CD8-positive, alpha-beta memory T cell (primary cell): ENCODE measurements at regions not wholly inside any gene's neighbourhood (a gene's known extent, or its start where the extent isn't known, plus 50 kb on each side); places are given as distances from the start of the nearest gene placed in this dataset.

ENCODE experiments used
- CTCF ChIA-PET: fragments of 350-600 bp; sonication (Branson Sonifier 250); formaldehyde crosslinking; loops from one replicate; lab custom pipeline; 2021; ENCODE audit warnings: antibody characterized with exemption; lab: Charles Lee
- POLR2A ChIA-PET: fragments of 350-600 bp; sonication (Branson Sonifier 250); formaldehyde crosslinking; loops from one replicate; lab custom pipeline; 2021; ENCODE audit warnings: antibody characterized with exemption; lab: Charles Lee
- DNase-seq, 5 donors: peaks; one replicate each; pipeline versions ENCODE4 v3.0.0 to v3.0.0-alpha.2; 2020 to 2022; ENCODE audit warnings: mixed read lengths in 1 of 5
- H3K27ac ChIP-seq: one replicate; pipeline ENCODE4 v1.7.0; 2013; ENCODE audit warnings: low read depth, mild to moderate bottlenecking, low read length, moderate library complexity
- H3K27me3 ChIP-seq: 2 replicates; pipeline ENCODE4 v1.7.0; 2013; ENCODE audit warnings: low read length, mild to moderate bottlenecking; ENCODE audit not compliant: insufficient read depth, poor library complexity, severe bottlenecking
- H3K36me3 ChIP-seq: 2 replicates; pipeline ENCODE4 v1.7.0; 2013; ENCODE audit warnings: mild to moderate bottlenecking, low read length, moderate library complexity; ENCODE audit not compliant: insufficient read depth
- H3K4me1 ChIP-seq: 2 replicates; pipeline ENCODE4 v1.7.0; 2013; ENCODE audit warnings: mild to moderate bottlenecking, low read length, moderate library complexity; ENCODE audit not compliant: insufficient read depth
- H3K4me3 ChIP-seq: 2 replicates; pipeline ENCODE4 v1.7.0; 2013; ENCODE audit warnings: mild to moderate bottlenecking, low read length
- H3K9me3 ChIP-seq: 2 replicates; pipeline ENCODE4 v1.7.0; 2013; ENCODE audit warnings: mild to moderate bottlenecking, low read length
- H3K27ac Mint-ChIP-seq, 8 donors: one replicate each; pipeline ENCODE4 v1.8.0; 2020 to 2021; ENCODE audit warnings: mixed read lengths in 8 of 8, mild to moderate bottlenecking in 6 of 8, inconsistent platforms in 3 of 8, moderate library complexity in 3 of 8
- H3K27me3 Mint-ChIP-seq, 2 donors: one replicate each; pipeline ENCODE4 v1.8.0; 2020 to 2021; ENCODE audit warnings: mixed read lengths in 2 of 2, mild to moderate bottlenecking in 1 of 2, moderate library complexity in 1 of 2
- H3K36me3 Mint-ChIP-seq, 3 donors: one replicate each; pipeline ENCODE4 v1.8.0; 2020 to 2021; ENCODE audit warnings: mixed read lengths in 3 of 3, inconsistent platforms in 1 of 3, mild to moderate bottlenecking in 1 of 3
- H3K4me1 Mint-ChIP-seq, 3 donors: one replicate each; pipeline ENCODE4 v1.8.0; 2020 to 2021; ENCODE audit warnings: mixed read lengths in 3 of 3, inconsistent platforms in 1 of 3, mild to moderate bottlenecking in 1 of 3
- H3K4me3 Mint-ChIP-seq, 7 donors: one replicate each; pipeline ENCODE4 v1.8.0; 2020 to 2021; ENCODE audit warnings: mixed read lengths in 7 of 7, mild to moderate bottlenecking in 6 of 7, moderate library complexity in 4 of 7, inconsistent platforms in 2 of 7
- H3K9me3 Mint-ChIP-seq, 5 donors: one replicate each; pipeline ENCODE4 v1.8.0; 2020 to 2022; ENCODE audit warnings: mixed read lengths in 5 of 5, mild to moderate bottlenecking in 3 of 5, moderate library complexity in 2 of 5, inconsistent platforms in 1 of 5

GRCh38 chr1:34270181-34270580 is 93.5 kb downstream of the C1orf94 start:
- Mint-ChIP-seq H3K4me3 (no peak overlapping the region), H3K27me3 (peaks cover 8 to 14% of the 10 kb centered on the region in 2 donors), H3K36me3 (no peaks in the 10 kb centered on the region), H3K27ac (no peak overlapping the region), H3K4me1 (no peaks in the 10 kb centered on the region), H3K9me3 (no peaks in the 10 kb centered on the region)
- H3K9me3 ChIP-seq: no peaks in the 10 kb centered on the region
- no peaks in the 10 kb centered on the region for H3K36me3 ChIP-seq
- no peaks in the 10 kb centered on the region for H3K4me1 ChIP-seq
- CTCF ChIA-PET: no interaction called here
- H3K4me3 ChIP-seq: no peak overlapping the region
- no peaks in the 10 kb centered on the region for H3K27me3 ChIP-seq
- no peak overlapping the region for H3K27ac ChIP-seq
- POLR2A ChIA-PET: no interaction called here
- no peak for DNase-seq

DNA sequence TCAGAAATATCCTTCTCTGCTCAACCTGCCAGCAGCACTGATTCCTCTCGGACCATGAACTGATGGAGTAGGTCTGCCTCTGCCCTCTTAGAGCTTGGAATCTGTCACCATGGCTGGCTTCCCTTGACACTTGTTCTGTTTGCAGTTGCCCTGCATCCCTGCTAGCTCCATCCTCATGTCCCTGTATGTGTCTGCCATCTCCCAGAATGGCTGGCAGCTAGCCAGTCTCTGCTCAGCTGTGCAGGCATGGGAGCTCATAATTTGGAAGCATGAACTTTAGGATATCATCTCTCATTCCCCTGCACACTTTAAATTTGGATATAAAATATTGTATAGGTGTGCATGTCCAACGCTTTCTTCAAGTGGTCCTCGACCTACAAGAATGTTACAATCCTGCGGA is 95.4 kb downstream of the C1orf94 start:
- no peaks in the 10 kb centered on the region for H3K36me3 Mint-ChIP-seq
- ChIA-PET CTCF (no interaction called here), POLR2A (no interaction called here)
- no peak for DNase-seq
- H3K4me3 ChIP-seq: no peak overlapping the region
- H3K4me3 Mint-ChIP-seq: no peak overlapping the region
- no peaks in the 10 kb centered on the region for H3K36me3 ChIP-seq
- no peaks in the 10 kb centered on the region for H3K9me3 Mint-ChIP-seq
- H3K4me1 Mint-ChIP-seq: no peaks in the 10 kb centered on the region
- H3K9me3 ChIP-seq: no peaks in the 10 kb centered on the region
- no peak overlapping the region for H3K27ac ChIP-seq
- no peaks in the 10 kb centered on the region for H3K27me3 ChIP-seq
- H3K27ac Mint-ChIP-seq: no peak overlapping the region
- no peaks in the 10 kb centered on the region for H3K4me1 ChIP-seq
- H3K27me3 Mint-ChIP-seq: peaks cover 5 to 8% of the 10 kb centered on the region in 2 donors

GRCh38 chr1:34275150-34275549 is 98.4 kb downstream of the C1orf94 start:
- Histone ChIP-seq H3K27me3 (no peaks in the 10 kb centered on the region), H3K4me1 (no peaks in the 10 kb centered on the region), H3K36me3 (no peaks in the 10 kb centered on the region), H3K4me3 (no peak overlapping the region), H3K27ac (no peak overlapping the region), H3K9me3 (no peaks in the 10 kb centered on the region)
- ChIA-PET POLR2A (no interaction called here), CTCF (no interaction called here)
- Mint-ChIP-seq H3K9me3 (no peaks in the 10 kb centered on the region), H3K4me1 (no peaks in the 10 kb centered on the region), H3K4me3 (no peak overlapping the region), H3K27me3 (peaks cover 5 to 11% of the 10 kb centered on the region in 2 donors), H3K36me3 (no peaks in the 10 kb centered on the region), H3K27ac (no peak overlapping the region)
- no peak for DNase-seq

DNA sequence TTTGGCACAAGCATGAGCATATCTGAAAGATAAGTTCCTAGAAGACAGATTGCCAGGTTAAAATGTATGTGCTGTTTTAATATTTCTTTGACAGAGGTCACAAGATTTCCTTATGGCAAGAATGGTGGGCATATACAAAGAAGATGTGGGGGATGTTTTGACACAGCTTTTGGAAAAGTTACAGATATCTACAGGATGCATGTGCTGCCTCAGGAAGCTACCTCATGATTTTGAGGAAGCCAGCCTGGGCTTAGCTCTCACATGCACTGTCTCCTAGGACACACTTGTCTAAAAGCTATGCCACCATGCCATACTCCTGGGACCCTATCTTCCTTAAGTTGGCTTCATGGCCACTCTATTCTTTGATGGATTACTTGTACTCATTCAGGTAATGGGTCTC is 99.9 kb downstream of the C1orf94 start:
- POLR2A ChIA-PET: no interaction called here
- H3K36me3 Mint-ChIP-seq: no peaks in the 10 kb centered on the region
- H3K9me3 Mint-ChIP-seq: peaks cover 0 to 2% (median 0%) of the 10 kb centered on the region in 5 donors

DNA sequence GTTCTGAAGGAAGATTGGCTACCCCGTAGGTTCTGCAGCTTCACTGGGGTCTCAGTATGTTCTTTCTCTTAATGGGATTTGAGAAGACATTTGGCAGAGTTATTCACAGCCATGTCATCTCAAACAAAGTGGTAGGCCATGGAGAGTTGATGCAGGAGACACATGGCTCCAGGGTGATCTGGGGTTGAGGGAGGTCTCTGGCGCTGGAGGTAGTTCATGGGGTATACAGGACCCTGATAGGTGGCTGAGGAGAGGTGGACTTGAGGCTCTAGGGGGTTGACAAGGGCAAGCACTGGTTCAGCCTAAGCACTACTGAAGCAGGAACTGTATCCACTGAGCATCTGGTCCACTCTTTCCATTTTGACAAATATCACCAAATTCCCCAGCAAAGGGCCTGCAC is 100.4 kb downstream of the C1orf94 start:
- Histone ChIP-seq H3K9me3 (no peaks in the 10 kb centered on the region), H3K4me1 (no peaks in the 10 kb centered on the region), H3K36me3 (no peaks in the 10 kb centered on the region), H3K27me3 (no peaks in the 10 kb centered on the region), H3K4me3 (no peak overlapping the region), H3K27ac (no peak overlapping the region)
- Mint-ChIP-seq H3K4me1 (no peaks in the 10 kb centered on the region), H3K27ac (no peak overlapping the region), H3K9me3 (peaks cover 0 to 6% (median 0%) of the 10 kb centered on the region in 5 donors), H3K36me3 (no peaks in the 10 kb centered on the region), H3K4me3 (no peak overlapping the region), H3K27me3 (peaks cover 0 to 4% of the 10 kb centered on the region in 2 donors)
- DNase-seq: no peak
- ChIA-PET CTCF (no interaction called here), POLR2A (no interaction called here)

More for the DNA sequence above, 99.9 kb downstream of the C1orf94 start:
- no peak overlapping the region for H3K4me3 Mint-ChIP-seq
- H3K4me1 ChIP-seq: no peaks in the 10 kb centered on the region
- no peak overlapping the region for H3K27ac ChIP-seq
- H3K36me3 ChIP-seq: no peaks in the 10 kb centered on the region
- DNase-seq: no peak
- H3K4me3 ChIP-seq: no peak overlapping the region
- H3K27me3 ChIP-seq: no peaks in the 10 kb centered on the region
- peaks cover 0 to 9% of the 10 kb centered on the region in 2 donors for H3K27me3 Mint-ChIP-seq
- H3K27ac Mint-ChIP-seq: no peak overlapping the region
- CTCF ChIA-PET: no interaction called here
- H3K9me3 ChIP-seq: no peaks in the 10 kb centered on the region
- no peaks in the 10 kb centered on the region for H3K4me1 Mint-ChIP-seq

GRCh38 chr1:34278211-34278610 is 101.5 kb downstream of the C1orf94 start:
- no peaks in the 10 kb centered on the region for H3K9me3 ChIP-seq
- no peaks in the 10 kb centered on the region for H3K36me3 ChIP-seq
- Mint-ChIP-seq H3K4me1 (no peaks in the 10 kb centered on the region), H3K9me3 (peaks cover 0 to 8% (median 0%) of the 10 kb centered on the region in 5 donors), H3K4me3 (no peak overlapping the region), H3K36me3 (no peaks in the 10 kb centered on the region), H3K27ac (no peak overlapping the region), H3K27me3 (peaks cover 0 to 3% of the 10 kb centered on the region in 2 donors)
- no peak overlapping the region for H3K27ac ChIP-seq
- no peaks in the 10 kb centered on the region for H3K27me3 ChIP-seq
- DNase-seq: no peak
- ChIA-PET CTCF (no interaction called here), POLR2A (no interaction called here)
- no peaks in the 10 kb centered on the region for H3K4me1 ChIP-seq
- H3K4me3 ChIP-seq: no peak overlapping the region

DNA sequence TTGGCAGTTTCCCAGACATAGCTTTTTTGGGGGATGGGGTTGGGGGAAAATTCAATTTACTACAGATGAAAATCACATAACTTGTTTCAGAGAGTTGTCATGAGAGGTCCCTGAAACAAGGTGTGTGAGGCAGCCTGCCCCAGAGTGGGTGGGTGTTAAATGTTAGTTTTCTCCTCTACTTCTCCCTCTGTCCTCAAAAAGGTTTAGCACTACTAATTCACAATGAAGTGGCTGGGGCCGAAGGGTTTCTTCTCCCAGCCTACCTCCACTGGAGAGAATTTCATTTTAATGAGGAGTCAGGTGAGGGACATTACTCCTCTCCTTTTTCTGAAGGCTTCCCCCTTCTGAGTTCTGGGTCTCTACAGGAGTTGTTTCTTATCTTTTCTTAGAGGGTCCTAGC is 103.3 kb downstream of the C1orf94 start:
- CTCF ChIA-PET: interaction anchor here (0.9 kb wide), 1 partner anchor 17 kb away, joined by 3 read pairs; no protein-coding TSS in a partner anchor
- H3K27me3 Mint-ChIP-seq: peaks cover 5 to 6% of the 10 kb centered on the region in 2 donors

DNA sequence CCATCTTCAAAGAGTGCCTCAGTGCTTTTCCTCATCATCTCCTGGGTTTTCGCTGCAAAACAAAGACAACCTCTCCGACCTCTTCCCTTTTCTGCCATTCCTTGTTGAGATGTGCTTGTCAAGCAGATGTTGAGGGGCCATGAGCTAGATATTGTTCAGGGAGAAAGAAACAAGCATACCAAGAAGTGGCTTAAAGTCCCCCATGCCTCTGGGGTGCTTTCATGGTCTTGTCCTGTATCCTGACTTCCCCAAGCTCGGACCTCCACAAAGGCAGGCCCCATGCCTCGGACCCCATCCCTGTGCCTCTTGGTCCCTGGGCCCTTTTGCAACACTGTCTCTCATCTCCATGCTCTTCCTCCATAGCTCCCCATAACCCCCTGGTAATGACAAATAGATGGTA is 103.8 kb downstream of the C1orf94 start:
- Mint-ChIP-seq H3K9me3 (peaks cover 0 to 8% (median 0%) of the 10 kb centered on the region in 5 donors), H3K27me3 (peaks cover 6% of the 10 kb centered on the region in 2 donors), H3K4me1 (no peaks in the 10 kb centered on the region), H3K4me3 (no peak overlapping the region), H3K27ac (no peak overlapping the region), H3K36me3 (no peaks in the 10 kb centered on the region)
- POLR2A ChIA-PET: no interaction called here
- no peak overlapping the region for H3K4me3 ChIP-seq
- CTCF ChIA-PET: interaction anchor here (0.9 kb wide), 1 partner anchor 18 kb away, joined by 3 read pairs; no protein-coding TSS in a partner anchor
- no peaks in the 10 kb centered on the region for H3K4me1 ChIP-seq
- no peak overlapping the region for H3K27ac ChIP-seq
- H3K36me3 ChIP-seq: no peaks in the 10 kb centered on the region
- no peak for DNase-seq
- H3K9me3 ChIP-seq: no peaks in the 10 kb centered on the region
- no peaks in the 10 kb centered on the region for H3K27me3 ChIP-seq

More for the DNA sequence above, 103.3 kb downstream of the C1orf94 start:
- H3K4me1 ChIP-seq: no peaks in the 10 kb centered on the region
- Mint-ChIP-seq H3K36me3 (no peaks in the 10 kb centered on the region), H3K4me3 (no peak overlapping the region), H3K27ac (no peak overlapping the region), H3K9me3 (peaks cover 0 to 8% (median 0%) of the 10 kb centered on the region in 5 donors), H3K4me1 (no peaks in the 10 kb centered on the region)
- H3K27ac ChIP-seq: no peak overlapping the region
- DNase-seq: no peak
- no peaks in the 10 kb centered on the region for H3K27me3 ChIP-seq
- H3K9me3 ChIP-seq: no peaks in the 10 kb centered on the region
- no peaks in the 10 kb centered on the region for H3K36me3 ChIP-seq
- no peak overlapping the region for H3K4me3 ChIP-seq
- POLR2A ChIA-PET: no interaction called here
